AG04449 (cell line): ENCODE measurements at regions not wholly inside any gene's neighbourhood (a gene's known extent, or its start where the extent isn't known, plus 50 kb on each side); places are given as distances from the start of the nearest gene placed in this dataset.

Experiments used
- CTCF ChIA-PET: fragments of 350-600 bp; formaldehyde crosslinking; extraction: SDS; loops from one replicate; lab custom pipeline; 2021; ENCODE audit warnings: antibody characterized with exemption; lab: Yijun Ruan, JAX
- POLR2A ChIA-PET: fragments of 400-600, 350-600 bp; formaldehyde crosslinking; extraction: SDS; loops from one replicate; lab custom pipeline; 2020; ENCODE audit warnings: antibody characterized with exemption, inconsistent platforms; lab: Yijun Ruan, JAX
- DNase-seq: peaks from one replicate; pipeline ENCODE4 v3.0.0-alpha.2; 2010; ENCODE audit warnings: low read depth, low spot score
- H3K4me3 ChIP-seq: 2 replicates; pipeline ENCODE4 v1.5.1; 2011; ENCODE audit warnings: low read depth, mild to moderate bottlenecking, control low read depth, low read length
- TF ChIP-seq, protein P1 (sequence below): IDR thresholded peaks from one replicate; pipeline ENCODE4 v1.5.1; 2011; ENCODE audit warnings: mild to moderate bottlenecking, moderate library complexity, low read length, control low read depth, inconsistent platforms; ENCODE audit not compliant: insufficient read depth; ENCODE audit errors: missing control alignments

DNA sequence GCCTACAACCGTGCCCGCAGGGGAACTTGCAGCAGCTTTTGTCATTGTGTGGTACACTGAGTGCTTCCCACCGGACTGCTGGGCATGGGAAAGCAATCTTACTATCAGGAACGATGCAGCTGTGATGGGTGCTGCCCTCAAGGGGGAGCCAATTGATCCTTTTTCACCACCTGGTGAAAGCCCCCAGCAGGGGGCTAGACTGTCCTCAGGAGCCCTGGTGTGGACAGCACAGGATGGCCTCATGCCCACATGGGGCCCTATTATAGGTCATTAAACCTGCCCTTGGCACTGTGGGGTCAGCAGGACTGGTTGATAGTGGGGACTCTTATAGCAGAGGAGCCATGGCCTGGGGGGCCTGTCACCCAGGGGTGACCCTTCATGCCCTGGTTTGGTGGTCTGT, 172.2 kb downstream of the GLI2 start:
- no peak for DNase-seq

DNA sequence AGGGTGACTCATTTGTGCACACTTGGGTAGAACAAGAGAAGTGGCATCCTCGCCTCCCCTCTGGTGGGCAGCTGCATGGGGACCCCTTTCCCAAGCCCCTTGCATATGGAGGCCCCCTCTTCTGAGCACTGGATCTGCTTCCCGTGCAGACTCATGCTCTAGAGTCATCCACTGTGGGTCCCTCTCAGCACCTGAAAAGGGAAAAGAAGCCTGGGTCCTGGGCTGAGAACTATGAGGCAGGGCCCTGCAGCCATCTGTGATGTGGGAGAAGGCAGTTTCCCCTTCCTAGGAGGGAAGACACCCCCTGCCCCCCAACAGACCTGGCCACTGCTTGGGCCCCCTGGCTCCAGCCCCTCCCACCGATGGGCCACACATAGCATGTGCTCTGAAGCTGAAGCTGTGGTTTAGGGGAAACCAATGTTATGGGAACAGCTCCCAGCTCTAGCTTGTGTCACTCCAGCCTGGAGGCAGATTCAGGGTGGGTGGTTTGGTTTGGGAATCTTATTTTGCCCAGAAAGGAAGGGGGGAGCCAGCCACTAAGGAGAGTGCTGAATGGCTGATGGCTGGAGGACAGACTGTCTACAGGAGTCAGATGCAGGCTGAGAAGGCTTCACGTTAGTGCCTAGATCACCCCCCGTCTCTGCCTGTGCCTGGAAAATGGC, 172.8 kb downstream of the GLI2 start:
- H3K4me3 ChIP-seq: no peak overlapping the region
- ChIA-PET POLR2A (interaction anchor here (0.5 kb wide), 1 partner anchor 15 kb away, joined by 3 read pairs; no protein-coding TSS in a partner anchor), CTCF (interaction anchor here (0.7 kb wide), 1 partner anchor 171 kb away, joined by 3 read pairs; no protein-coding TSS in a partner anchor)
- TF ChIP-seq, protein P1, sequence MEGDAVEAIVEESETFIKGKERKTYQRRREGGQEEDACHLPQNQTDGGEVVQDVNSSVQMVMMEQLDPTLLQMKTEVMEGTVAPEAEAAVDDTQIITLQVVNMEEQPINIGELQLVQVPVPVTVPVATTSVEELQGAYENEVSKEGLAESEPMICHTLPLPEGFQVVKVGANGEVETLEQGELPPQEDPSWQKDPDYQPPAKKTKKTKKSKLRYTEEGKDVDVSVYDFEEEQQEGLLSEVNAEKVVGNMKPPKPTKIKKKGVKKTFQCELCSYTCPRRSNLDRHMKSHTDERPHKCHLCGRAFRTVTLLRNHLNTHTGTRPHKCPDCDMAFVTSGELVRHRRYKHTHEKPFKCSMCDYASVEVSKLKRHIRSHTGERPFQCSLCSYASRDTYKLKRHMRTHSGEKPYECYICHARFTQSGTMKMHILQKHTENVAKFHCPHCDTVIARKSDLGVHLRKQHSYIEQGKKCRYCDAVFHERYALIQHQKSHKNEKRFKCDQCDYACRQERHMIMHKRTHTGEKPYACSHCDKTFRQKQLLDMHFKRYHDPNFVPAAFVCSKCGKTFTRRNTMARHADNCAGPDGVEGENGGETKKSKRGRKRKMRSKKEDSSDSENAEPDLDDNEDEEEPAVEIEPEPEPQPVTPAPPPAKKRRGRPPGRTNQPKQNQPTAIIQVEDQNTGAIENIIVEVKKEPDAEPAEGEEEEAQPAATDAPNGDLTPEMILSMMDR: no peak
- no peak for DNase-seq

More for the DNA sequence above, 172.2 kb downstream of the GLI2 start:
- no peak overlapping the region for H3K4me3 ChIP-seq
- CTCF ChIA-PET: no interaction called here
- POLR2A ChIA-PET: no interaction called here
- TF ChIP-seq, protein P1: no peak

DNA sequence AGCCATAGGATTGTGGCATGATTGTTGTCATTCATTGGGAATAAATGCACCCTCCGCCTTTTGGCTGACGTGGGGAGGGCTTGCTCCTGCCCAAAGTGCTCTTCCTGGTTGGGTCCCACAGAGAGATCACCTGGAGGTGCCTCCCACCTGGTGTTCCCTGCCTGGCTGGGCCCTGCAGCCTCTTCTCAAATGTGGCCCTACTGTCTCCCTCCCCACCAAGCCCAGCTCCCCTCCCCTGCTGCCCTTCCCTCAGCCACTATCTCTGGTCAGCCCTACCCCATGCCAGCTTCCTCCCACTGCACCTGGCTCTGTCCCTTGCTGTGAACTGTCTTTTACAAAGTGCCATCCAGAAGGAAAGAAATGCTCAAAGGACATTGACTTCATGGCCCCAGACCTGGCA, 173.4 kb downstream of the GLI2 start:
- CTCF ChIA-PET: no interaction called here
- no peak for DNase-seq
- TF ChIP-seq, protein P1: no peak
- POLR2A ChIA-PET: no interaction called here
- H3K4me3 ChIP-seq: no peak overlapping the region

DNA sequence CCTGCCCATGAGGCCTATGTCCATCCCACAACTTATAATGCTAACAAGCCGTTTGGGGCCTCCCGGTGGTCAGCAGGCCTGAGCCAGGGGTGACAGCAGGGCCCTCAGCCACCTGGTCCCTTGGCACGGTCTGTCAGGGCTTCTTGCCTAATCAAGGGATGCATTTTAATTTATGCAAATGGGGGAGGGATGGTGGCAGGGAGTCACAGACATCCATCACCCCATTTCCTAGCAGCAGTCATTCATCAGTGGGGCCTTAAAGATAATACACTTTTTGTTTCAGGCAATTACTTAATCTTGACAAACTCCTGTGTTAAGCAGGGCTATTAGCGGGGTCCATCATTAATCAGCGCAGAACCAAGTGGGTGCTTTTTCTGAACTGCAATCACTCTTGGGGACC, 174.5 kb downstream of the GLI2 start:
- no peak overlapping the region for H3K4me3 ChIP-seq
- TF ChIP-seq, protein P1: no peak
- ChIA-PET POLR2A (no interaction called here), CTCF (interaction anchor here (2.3 kb wide), 1 partner anchor 8 kb away, joined by 7 read pairs; no protein-coding TSS in a partner anchor)
- no peak for DNase-seq

DNA sequence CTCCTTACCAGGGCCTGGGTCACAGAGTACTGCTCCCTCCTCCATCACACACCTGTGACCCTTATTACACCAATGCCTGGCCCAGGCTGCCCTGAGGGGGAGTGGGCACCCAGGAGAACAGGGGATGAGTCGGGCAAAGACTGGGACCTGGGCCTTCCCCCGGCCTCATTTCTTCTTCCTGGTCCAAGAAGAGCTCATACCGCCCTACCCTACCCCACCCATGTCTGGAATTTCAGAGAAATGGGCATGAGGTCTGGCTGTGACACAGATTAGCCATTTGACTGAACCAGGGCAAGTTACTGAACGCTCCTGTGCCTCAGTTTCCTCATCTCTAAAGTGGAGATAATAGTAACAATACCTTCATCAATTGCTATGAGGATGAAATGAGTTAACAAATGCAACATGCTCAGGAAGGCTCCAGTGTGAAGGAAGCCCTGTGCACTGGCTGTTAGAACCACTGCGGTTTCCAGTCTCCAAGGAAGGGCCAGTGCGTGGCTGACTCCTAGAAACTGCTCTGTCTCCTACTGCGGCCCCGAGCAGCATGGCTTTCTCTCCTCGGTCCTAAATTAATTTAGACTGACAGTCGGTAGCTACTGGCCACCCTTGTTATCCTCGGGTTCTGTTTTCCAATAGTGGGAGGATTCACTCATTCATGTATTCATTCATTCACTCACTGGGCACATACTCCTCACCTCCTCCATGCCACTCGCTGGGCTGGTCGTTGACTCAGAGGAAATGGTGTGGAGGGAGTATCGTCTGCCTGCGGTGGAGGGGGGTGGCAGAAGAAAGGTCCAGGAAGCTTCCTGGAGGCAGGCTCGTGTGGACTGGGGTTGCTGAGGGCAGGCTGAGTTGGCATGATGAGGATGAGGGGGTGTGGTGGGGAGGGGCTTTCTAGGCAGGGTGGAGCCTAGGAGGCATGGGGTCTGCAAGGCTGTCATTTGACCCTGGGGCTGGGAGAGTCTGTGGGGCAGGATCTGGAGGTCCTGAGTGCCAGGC, 175.6 kb downstream of the GLI2 start:
- ChIA-PET CTCF (interaction anchor here (0.8 to 2.3 kb wide), 7 partner anchors 9 to 227 kb away, joined by 3 to 7 read pairs (median 3); no protein-coding TSS in a partner anchor), POLR2A (interaction anchor here (0.6 kb wide), 1 partner anchor 174 kb away, joined by 3 read pairs; no protein-coding TSS in a partner anchor)
- DNase-seq: no peak
- H3K4me3 ChIP-seq: no peak overlapping the region
- TF ChIP-seq, protein P1: no peak
